Endothelial cell (in vitro differentiated cells): ENCODE measurements at regions not wholly inside any gene's neighbourhood (a gene's known extent, or its start where the extent isn't known, plus 50 kb on each side); places are given as distances from the start of the nearest gene placed in this dataset.

Source experiments
- DNase-seq: peaks from one replicate; pipeline ENCODE4 v3.0.0; 2021; ENCODE audit warnings: low spot score
- H3K27ac Mint-ChIP-seq: one replicate; pipeline ENCODE4 v1.8.0; 2021; ENCODE audit warnings: mixed read lengths, inconsistent platforms; ENCODE audit not compliant: unreplicated experiment
- H3K27me3 Mint-ChIP-seq: one replicate; pipeline ENCODE4 v1.8.0; 2021; ENCODE audit warnings: mild to moderate bottlenecking, moderate library complexity, mixed read lengths, inconsistent platforms; ENCODE audit not compliant: unreplicated experiment
- H3K36me3 Mint-ChIP-seq: one replicate; pipeline ENCODE4 v1.8.0; 2021; ENCODE audit warnings: mild to moderate bottlenecking, low read depth, mixed read lengths, inconsistent platforms; ENCODE audit not compliant: unreplicated experiment
- H3K4me1 Mint-ChIP-seq: one replicate; pipeline ENCODE4 v1.8.0; 2021; ENCODE audit warnings: mild to moderate bottlenecking, mixed read lengths, inconsistent platforms; ENCODE audit not compliant: unreplicated experiment
- H3K4me3 Mint-ChIP-seq: one replicate; pipeline ENCODE4 v1.8.0; 2021; ENCODE audit warnings: mild to moderate bottlenecking, mixed read lengths, inconsistent platforms; ENCODE audit not compliant: unreplicated experiment
- H3K9me3 Mint-ChIP-seq: one replicate; pipeline ENCODE4 v1.8.0; 2021; ENCODE audit warnings: mixed read lengths, inconsistent platforms; ENCODE audit not compliant: unreplicated experiment
- TF ChIP-seq, protein P1 (sequence below): fragments of 200-600 bp; sonication (generic); IDR thresholded peaks from one replicate; pipeline ENCODE4 v1.5.0; 2021; ENCODE audit warnings: antibody characterized with exemption; ENCODE audit not compliant: unreplicated experiment

- Mint-ChIP-seq H3K4me1 (no peaks in the 10 kb centered on the region), H3K36me3 (no peaks in the 10 kb centered on the region), H3K9me3 (no peaks in the 10 kb centered on the region), H3K4me3 (no peak overlapping the region), H3K27me3 (no peaks in the 10 kb centered on the region), H3K27ac (no peak overlapping the region)
- TF ChIP-seq, protein P1, sequence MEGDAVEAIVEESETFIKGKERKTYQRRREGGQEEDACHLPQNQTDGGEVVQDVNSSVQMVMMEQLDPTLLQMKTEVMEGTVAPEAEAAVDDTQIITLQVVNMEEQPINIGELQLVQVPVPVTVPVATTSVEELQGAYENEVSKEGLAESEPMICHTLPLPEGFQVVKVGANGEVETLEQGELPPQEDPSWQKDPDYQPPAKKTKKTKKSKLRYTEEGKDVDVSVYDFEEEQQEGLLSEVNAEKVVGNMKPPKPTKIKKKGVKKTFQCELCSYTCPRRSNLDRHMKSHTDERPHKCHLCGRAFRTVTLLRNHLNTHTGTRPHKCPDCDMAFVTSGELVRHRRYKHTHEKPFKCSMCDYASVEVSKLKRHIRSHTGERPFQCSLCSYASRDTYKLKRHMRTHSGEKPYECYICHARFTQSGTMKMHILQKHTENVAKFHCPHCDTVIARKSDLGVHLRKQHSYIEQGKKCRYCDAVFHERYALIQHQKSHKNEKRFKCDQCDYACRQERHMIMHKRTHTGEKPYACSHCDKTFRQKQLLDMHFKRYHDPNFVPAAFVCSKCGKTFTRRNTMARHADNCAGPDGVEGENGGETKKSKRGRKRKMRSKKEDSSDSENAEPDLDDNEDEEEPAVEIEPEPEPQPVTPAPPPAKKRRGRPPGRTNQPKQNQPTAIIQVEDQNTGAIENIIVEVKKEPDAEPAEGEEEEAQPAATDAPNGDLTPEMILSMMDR: no peak
- no peak for DNase-seq
These were observed 109.1 kb upstream of the PLXNC1 start for GRCh38 chr12:94039199-94039840.

GRCh38 chr12:94039914-94040313, 108.5 kb upstream of the PLXNC1 start:
- H3K36me3 Mint-ChIP-seq: no peaks in the 10 kb centered on the region
- H3K27ac Mint-ChIP-seq: no peak overlapping the region
- H3K27me3 Mint-ChIP-seq: no peaks in the 10 kb centered on the region
- H3K4me1 Mint-ChIP-seq: no peaks in the 10 kb centered on the region
- TF ChIP-seq, protein P1: no peak
- no peak for DNase-seq
- H3K9me3 Mint-ChIP-seq: no peaks in the 10 kb centered on the region
- H3K4me3 Mint-ChIP-seq: no peak overlapping the region

- Mint-ChIP-seq H3K36me3 (no peaks in the 10 kb centered on the region), H3K9me3 (no peaks in the 10 kb centered on the region), H3K27ac (no peak overlapping the region), H3K4me3 (no peak overlapping the region), H3K27me3 (no peaks in the 10 kb centered on the region), H3K4me1 (no peaks in the 10 kb centered on the region)
- TF ChIP-seq, protein P1: no peak
- no peak for DNase-seq
These were observed 106.5 kb upstream of the PLXNC1 start for GRCh38 chr12:94041850-94042249.

GRCh38 chr12:94042321-94042720, 106.1 kb upstream of the PLXNC1 start:
- TF ChIP-seq, protein P1: no peak
- no peaks in the 10 kb centered on the region for H3K27me3 Mint-ChIP-seq
- H3K9me3 Mint-ChIP-seq: no peaks in the 10 kb centered on the region
- H3K27ac Mint-ChIP-seq: no peak overlapping the region
- no peak overlapping the region for H3K4me3 Mint-ChIP-seq
- H3K36me3 Mint-ChIP-seq: no peaks in the 10 kb centered on the region
- no peak for DNase-seq
- H3K4me1 Mint-ChIP-seq: no peaks in the 10 kb centered on the region

DNA sequence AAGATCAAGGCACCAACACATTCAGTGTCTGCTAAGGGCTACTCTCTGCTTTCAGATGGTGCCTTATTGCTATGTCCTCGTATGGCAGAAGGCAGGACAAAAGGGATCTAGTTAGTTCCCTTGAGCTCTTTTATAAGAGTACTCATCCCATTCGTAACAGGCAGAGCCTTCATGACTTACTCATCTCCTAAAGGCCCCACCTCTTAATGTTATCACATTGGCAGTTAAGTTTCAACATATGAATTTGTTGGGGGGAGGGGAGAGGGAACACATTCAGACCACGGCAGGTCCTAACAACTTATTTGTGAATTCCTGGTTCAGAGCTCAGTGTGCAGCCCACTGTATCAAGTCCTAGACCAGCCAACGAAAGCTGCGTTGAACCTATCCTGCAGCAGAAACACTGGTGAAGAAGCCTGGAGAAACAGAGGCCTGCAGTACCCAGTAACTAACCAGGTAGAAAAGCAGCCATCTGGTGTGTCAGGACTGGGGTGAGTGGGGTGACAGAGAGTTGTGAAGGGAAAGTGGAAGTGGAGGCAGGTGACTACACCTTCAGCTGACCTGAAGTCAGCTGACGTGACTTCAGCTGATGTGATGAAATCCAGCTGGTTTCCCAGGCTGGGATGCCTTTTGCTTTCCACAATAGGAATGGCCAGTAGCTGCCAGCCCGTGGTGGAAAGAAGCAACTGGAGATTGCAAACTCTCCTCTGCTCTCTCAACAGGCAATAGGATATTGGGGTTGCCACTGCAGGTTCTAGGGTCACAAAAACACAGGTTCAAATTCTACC, 101.6 kb upstream of the PLXNC1 start:
- H3K4me1 Mint-ChIP-seq: peaks cover 4% of the 10 kb centered on the region
- no peak overlapping the region for H3K4me3 Mint-ChIP-seq
- TF ChIP-seq, protein P1: no peak
- H3K27me3 Mint-ChIP-seq: no peaks in the 10 kb centered on the region
- DNase-seq: no peak
- H3K9me3 Mint-ChIP-seq: no peaks in the 10 kb centered on the region
- no peaks in the 10 kb centered on the region for H3K36me3 Mint-ChIP-seq
- no peak overlapping the region for H3K27ac Mint-ChIP-seq
